Thyroid gland (tissue), 4 donors: ENCODE measurements at regions not wholly inside any gene's neighbourhood (a gene's known extent, or its start where the extent isn't known, plus 50 kb on each side); places are given as distances from the start of the nearest gene placed in this dataset.

ENCODE experiments used
- CTCF ChIP-seq, 6 experiments: fragments of 200-600 bp in 3 of 6; fragments of 450-650 bp in 3 of 6; sonication (generic) in 3 of 6; IDR thresholded peaks; one replicate each; pipeline ENCODE4 v1.5.1; 2016 to 2019; ENCODE audit warnings: antibody characterized with exemption in 6 of 6, mild to moderate bottlenecking in 2 of 6, inconsistent platforms in 1 of 6, moderate library complexity in 1 of 6
- POLR2A ChIP-seq, 2 donors: fragments of 450-650 bp; IDR thresholded peaks; one replicate each; pipeline ENCODE4 v1.6.1; 2017; ENCODE audit warnings: antibody characterized with exemption in 2 of 2, mild to moderate bottlenecking in 2 of 2, moderate library complexity in 1 of 2

- TF ChIP-seq POLR2A (IDR thresholded peaks at IDR 0.05) (no peak), CTCF (IDR thresholded peaks at IDR 0.05) (no peak)
Observed at GRCh38 chr17:73883175-73883574, 238.9 kb upstream of the SDK2 start.
